Natural killer cell treated with Interleukin-12 subunit alpha and Interleukin-12 subunit beta and Interleukin-15 and Interleukin-18, amount 100 ng/mL, for 72 hours (primary cell): ENCODE measurements at regions not wholly inside any gene's neighbourhood (a gene's known extent, or its start where the extent isn't known, plus 50 kb on each side); places are given as distances from the start of the nearest gene placed in this dataset.

ENCODE experiments used
- ATAC-seq, 2 donors: fragments of 150-1000 bp; cut with Tn5 transposase in 1 of 2; sonication (Bioruptor Pico), chemical (Tn5 transposase) in 1 of 2; 2 replicates each; pipeline ENCODE4 v1.10.0; 2021
- DNase-seq: peaks from one replicate; pipeline ENCODE4 v3.0.0; 2022; ENCODE audit warnings: low spot score
- H3K27ac Mint-ChIP-seq, 2 donors: 1 replicate in 1 of 2; 2 replicates in 1 of 2; pipeline ENCODE4 v1.8.0; 2022; ENCODE audit warnings: mixed read lengths in 2 of 2, mild to moderate bottlenecking in 1 of 2, moderate library complexity in 1 of 2
- H3K27me3 Mint-ChIP-seq, 2 donors: 1 replicate in 1 of 2; 2 replicates in 1 of 2; pipeline ENCODE4 v1.8.0; 2022; ENCODE audit warnings: mixed read lengths in 2 of 2
- H3K36me3 Mint-ChIP-seq: one replicate; pipeline ENCODE4 v1.8.0; 2022; ENCODE audit warnings: mixed read lengths
- H3K4me1 Mint-ChIP-seq, 2 donors: 1 replicate in 1 of 2; 2 replicates in 1 of 2; pipeline ENCODE4 v1.8.0; 2022; ENCODE audit warnings: low read depth in 2 of 2, mixed read lengths in 2 of 2, mild to moderate bottlenecking in 1 of 2
- H3K4me3 Mint-ChIP-seq: one replicate; pipeline ENCODE4 v1.8.0; 2022; ENCODE audit warnings: mixed read lengths
- H3K9me3 Mint-ChIP-seq: 2 replicates; pipeline ENCODE4 v1.8.0; 2022; ENCODE audit warnings: mixed read lengths

- H3K9me3 Mint-ChIP-seq: no peaks in the 10 kb centered on the region
- no peak for DNase-seq
Measured at GRCh38 chr14:22276913-22277816, 311.9 kb downstream of the DAD1 start.

GRCh38 chr14:22271838-22272799 is 316.9 kb downstream of the DAD1 start:
- DNase-seq (no peak), ATAC-seq (no peak)
- Mint-ChIP-seq H3K27ac (no peak overlapping the region), H3K4me3 (no peak overlapping the region), H3K4me1 (no peaks in the 10 kb centered on the region), H3K9me3 (no peaks in the 10 kb centered on the region), H3K36me3 (no peaks in the 10 kb centered on the region), H3K27me3 (peaks cover 28 to 30% of the 10 kb centered on the region in 2 donors)

More at GRCh38 chr14:22276913-22277816, 311.9 kb downstream of the DAD1 start:
- Mint-ChIP-seq H3K27ac (no peak overlapping the region), H3K4me1 (no peaks in the 10 kb centered on the region), H3K27me3 (peaks cover 24 to 33% of the 10 kb centered on the region in 2 donors), H3K4me3 (no peak overlapping the region), H3K36me3 (no peaks in the 10 kb centered on the region)
- ATAC-seq: no peak

GRCh38 chr14:22268875-22269274 is 320.1 kb downstream of the DAD1 start:
- no peak for DNase-seq
- ATAC-seq: no peak
- Mint-ChIP-seq H3K27me3 (peaks cover 17 to 23% of the 10 kb centered on the region in 2 donors), H3K4me1 (no peaks in the 10 kb centered on the region), H3K27ac (no peak overlapping the region), H3K4me3 (no peak overlapping the region), H3K36me3 (no peaks in the 10 kb centered on the region), H3K9me3 (no peaks in the 10 kb centered on the region)

DNA sequence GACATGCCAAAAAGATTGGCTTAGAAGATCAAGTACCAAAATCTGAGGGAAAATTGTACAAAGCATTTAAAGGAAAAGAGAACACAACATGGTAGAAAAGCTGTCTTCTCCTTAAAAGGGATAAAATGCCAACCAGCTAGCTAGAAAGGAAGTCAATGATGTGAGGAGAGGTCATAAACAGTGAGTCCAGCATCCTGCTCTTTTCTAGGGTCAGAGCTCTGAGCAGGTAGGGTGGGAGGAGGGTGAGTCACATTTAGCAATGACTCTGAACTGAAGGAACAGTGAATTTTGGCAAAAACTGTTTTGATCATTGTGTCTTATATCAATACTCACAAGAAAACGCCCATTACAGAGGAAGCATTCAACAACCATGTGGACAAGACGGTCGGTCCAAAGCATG is 322.3 kb downstream of the DAD1 start:
- H3K9me3 Mint-ChIP-seq: no peaks in the 10 kb centered on the region
- H3K27me3 Mint-ChIP-seq: peaks cover 27% of the 10 kb centered on the region in 2 donors
- ATAC-seq (no peak), DNase-seq (no peak)
- no peaks in the 10 kb centered on the region for H3K36me3 Mint-ChIP-seq
- H3K27ac Mint-ChIP-seq: no peak overlapping the region
- no peaks in the 10 kb centered on the region for H3K4me1 Mint-ChIP-seq
- no peak overlapping the region for H3K4me3 Mint-ChIP-seq

GRCh38 chr14:22266142-22266442 is 322.9 kb downstream of the DAD1 start:
- Mint-ChIP-seq H3K27ac (no peak overlapping the region), H3K4me1 (no peaks in the 10 kb centered on the region), H3K36me3 (no peaks in the 10 kb centered on the region), H3K9me3 (no peaks in the 10 kb centered on the region), H3K4me3 (no peak overlapping the region), H3K27me3 (peaks cover 29 to 30% of the 10 kb centered on the region in 2 donors)
- no peak for DNase-seq
- no peak for ATAC-seq

DNA sequence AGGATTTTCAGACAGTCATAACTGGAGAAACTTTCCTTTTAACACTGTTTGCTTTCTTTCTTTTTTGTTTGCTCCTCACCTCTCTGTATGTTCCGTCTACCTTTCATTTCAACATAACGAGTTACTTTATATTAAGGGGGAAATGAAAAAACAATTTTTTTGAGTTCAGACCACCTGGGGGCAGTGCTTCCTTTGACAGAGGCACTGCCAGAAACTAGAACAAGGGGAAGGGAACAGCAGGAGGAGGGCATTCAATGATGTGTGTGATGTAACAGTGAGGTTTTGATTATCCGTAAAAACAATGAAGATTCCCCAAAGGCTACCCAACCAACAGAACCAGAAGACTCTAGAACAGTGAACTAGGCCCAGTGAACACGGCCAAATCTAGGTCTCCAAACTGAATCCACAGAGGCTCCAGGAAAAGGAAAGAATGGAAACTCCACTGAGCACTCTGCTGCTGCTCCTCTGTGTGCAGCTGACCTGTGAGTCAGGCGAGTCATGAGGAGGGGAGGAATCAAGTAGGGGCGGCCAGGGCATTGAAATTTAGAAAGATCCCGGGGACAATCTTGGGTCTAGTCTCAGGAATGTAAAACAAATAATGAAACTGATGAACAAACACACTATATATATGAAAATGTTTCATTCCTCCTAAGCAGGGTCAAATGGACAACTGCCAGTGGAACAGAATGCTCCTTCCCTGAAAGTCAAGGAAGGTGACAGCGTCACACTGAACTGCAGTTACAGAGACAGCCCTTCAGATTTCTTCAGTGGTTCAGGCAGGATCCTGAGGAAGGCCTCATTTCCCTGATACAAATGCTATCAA is 323.5 kb downstream of the DAD1 start:
- no peaks in the 10 kb centered on the region for H3K4me1 Mint-ChIP-seq
- DNase-seq (no peak), ATAC-seq (no peak)
- H3K27me3 Mint-ChIP-seq: peaks cover 29 to 30% of the 10 kb centered on the region in 2 donors
- H3K27ac Mint-ChIP-seq: no peak overlapping the region
- H3K9me3 Mint-ChIP-seq: no peaks in the 10 kb centered on the region
- H3K4me3 Mint-ChIP-seq: no peak overlapping the region
- H3K36me3 Mint-ChIP-seq: no peaks in the 10 kb centered on the region

GRCh38 chr14:22264759-22265158 is 324.3 kb downstream of the DAD1 start:
- H3K4me3 Mint-ChIP-seq: no peak overlapping the region
- H3K9me3 Mint-ChIP-seq: no peaks in the 10 kb centered on the region
- H3K4me1 Mint-ChIP-seq: no peaks in the 10 kb centered on the region
- H3K27me3 Mint-ChIP-seq: peaks cover 25 to 26% of the 10 kb centered on the region in 2 donors
- DNase-seq: no peak
- H3K27ac Mint-ChIP-seq: no peak overlapping the region
- no peak for ATAC-seq
- no peaks in the 10 kb centered on the region for H3K36me3 Mint-ChIP-seq

DNA sequence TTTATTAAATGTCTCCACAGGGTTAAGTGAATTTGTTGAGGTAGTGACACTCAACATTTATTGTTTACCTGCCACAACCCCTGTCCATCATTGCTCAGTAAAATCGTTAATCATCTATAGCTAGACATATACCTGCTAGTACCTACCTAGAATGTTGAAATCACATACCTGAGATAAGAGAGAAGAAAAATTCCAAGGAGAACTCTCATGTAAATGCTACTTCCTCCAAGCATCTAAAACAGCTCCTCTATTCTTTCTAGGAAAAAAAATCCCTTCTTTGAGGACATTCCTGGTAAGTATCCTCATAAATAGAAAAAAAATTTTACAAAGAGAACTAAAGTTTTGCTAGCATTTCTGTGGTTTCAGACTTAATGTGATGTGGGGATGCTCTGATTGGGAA is 325.1 kb downstream of the DAD1 start:
- Mint-ChIP-seq H3K36me3 (no peaks in the 10 kb centered on the region), H3K27me3 (peaks cover 28 to 29% of the 10 kb centered on the region in 2 donors), H3K4me3 (no peak overlapping the region), H3K27ac (no peak overlapping the region), H3K9me3 (no peaks in the 10 kb centered on the region), H3K4me1 (no peaks in the 10 kb centered on the region)
- ATAC-seq (no peak), DNase-seq (no peak)

- no peaks in the 10 kb centered on the region for H3K4me1 Mint-ChIP-seq
- no peak for DNase-seq
- H3K36me3 Mint-ChIP-seq: no peaks in the 10 kb centered on the region
- H3K27ac Mint-ChIP-seq: no peak overlapping the region
- H3K27me3 Mint-ChIP-seq: peaks cover 21 to 25% of the 10 kb centered on the region in 2 donors
- no peak for ATAC-seq
- H3K9me3 Mint-ChIP-seq: no peaks in the 10 kb centered on the region
- no peak overlapping the region for H3K4me3 Mint-ChIP-seq
Measured at GRCh38 chr14:22262881-22263280, 326.1 kb downstream of the DAD1 start.

- no peak overlapping the region for H3K27ac Mint-ChIP-seq
- no peak for DNase-seq
- no peak for ATAC-seq
- H3K36me3 Mint-ChIP-seq: no peaks in the 10 kb centered on the region
- no peaks in the 10 kb centered on the region for H3K9me3 Mint-ChIP-seq
- peaks cover 24 to 30% of the 10 kb centered on the region in 2 donors for H3K27me3 Mint-ChIP-seq
- H3K4me3 Mint-ChIP-seq: no peak overlapping the region
- H3K4me1 Mint-ChIP-seq: no peaks in the 10 kb centered on the region
Measured at GRCh38 chr14:22255017-22255950, 333.7 kb downstream of the DAD1 start.

- DNase-seq: no peak
- no peaks in the 10 kb centered on the region for H3K36me3 Mint-ChIP-seq
- H3K4me1 Mint-ChIP-seq: no peaks in the 10 kb centered on the region
- H3K9me3 Mint-ChIP-seq: no peaks in the 10 kb centered on the region
- H3K27me3 Mint-ChIP-seq: peaks cover 21% of the 10 kb centered on the region in 2 donors
- ATAC-seq: no peak
- H3K4me3 Mint-ChIP-seq: no peak overlapping the region
- H3K27ac Mint-ChIP-seq: no peak overlapping the region
Measured at GRCh38 chr14:22252686-22253085, 336.3 kb downstream of the DAD1 start.

DNA sequence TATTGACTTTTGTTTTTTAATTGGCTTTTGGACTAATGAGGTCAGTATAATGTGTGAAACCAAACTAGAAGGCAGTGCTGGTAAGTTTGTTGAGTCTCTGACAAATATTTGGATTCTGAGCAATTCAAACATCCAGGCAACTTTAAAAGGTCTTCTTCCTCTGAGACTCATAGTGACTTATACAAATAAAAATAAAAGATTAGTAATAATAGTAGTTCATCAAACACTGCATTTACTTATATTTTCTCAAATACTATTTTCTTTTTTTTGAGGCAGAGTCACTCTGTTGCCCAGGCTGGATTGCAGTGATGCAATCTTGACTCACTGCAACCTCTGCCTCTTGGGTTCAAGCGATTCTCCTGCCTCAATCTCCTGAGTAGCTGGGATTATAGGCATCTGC is 337.9 kb downstream of the DAD1 start:
- peaks cover 29% of the 10 kb centered on the region in 2 donors for H3K27me3 Mint-ChIP-seq
- ATAC-seq (no peak), DNase-seq (no peak)
- no peak overlapping the region for H3K4me3 Mint-ChIP-seq
- no peaks in the 10 kb centered on the region for H3K4me1 Mint-ChIP-seq
- no peaks in the 10 kb centered on the region for H3K36me3 Mint-ChIP-seq
- no peak overlapping the region for H3K27ac Mint-ChIP-seq
- H3K9me3 Mint-ChIP-seq: no peaks in the 10 kb centered on the region
